ENCODE measurements at regions not wholly inside any gene's neighbourhood (a gene's known extent, or its start where the extent isn't known, plus 50 kb on each side); places are given as distances from the start of the nearest gene placed in this dataset.

- no peak overlapping the region for H2AK5ac ChIP-seq (ENCODE audit: low read length, severe bottlenecking)
- no peaks in the 10 kb centered on the region for H3K9me3 ChIP-seq (ENCODE audit: control insufficient read depth, low read length)
- no peak for DNase-seq
- H3K27ac ChIP-seq (ENCODE audit: low read length, poor library complexity, severe bottlenecking), result no peak overlapping the region
- no peak overlapping the region for H3K23ac ChIP-seq (ENCODE audit: low read length in 2 of 2)
- H3K79me1 ChIP-seq (replicated peaks; ENCODE audit: low read length, poor library complexity, severe bottlenecking), result no peaks in the 10 kb centered on the region
- H3K4ac ChIP-seq (ENCODE audit: low read depth in 1 of 2, low read length in 2 of 2), result no peak overlapping the region
- 72% methylated on average over 2 of the region's 2 CpGs for WGBS
- H3K18ac ChIP-seq (ENCODE audit: low read depth in 1 of 2, low read length in 2 of 2), result no peak overlapping the region
- no peak overlapping the region for H4K91ac ChIP-seq (ENCODE audit: low read length)
- H3K9ac ChIP-seq (ENCODE audit: low read length), result no peak overlapping the region
- no peaks in the 10 kb centered on the region for H3K4me1 ChIP-seq (ENCODE audit: control insufficient read depth, insufficient read depth, low read depth, low read length)
- no peak overlapping the region for H3K14ac ChIP-seq (ENCODE audit: low read length in 2 of 2)
- no peaks in the 10 kb centered on the region for H3K27me3 ChIP-seq (ENCODE audit: control insufficient read depth in 1 of 2, insufficient read depth in 1 of 2, low read length in 2 of 2)
- H4K8ac ChIP-seq (ENCODE audit: low read length), result no peak overlapping the region
- H2BK15ac ChIP-seq (ENCODE audit: low read depth, poor library complexity, severe bottlenecking), result no peak overlapping the region
- H2BK5ac ChIP-seq (ENCODE audit: low read depth, low read length, poor library complexity, severe bottlenecking), result no peak overlapping the region
- no peak overlapping the region for H2BK12ac ChIP-seq (ENCODE audit: low read length in 2 of 2)
- H2BK120ac ChIP-seq (ENCODE audit: low read depth, low read length), result no peak overlapping the region
- no peak overlapping the region for H3K4me2 ChIP-seq (ENCODE audit: low read length, poor library complexity, severe bottlenecking)
- H2AFZ ChIP-seq (ENCODE audit: low read depth, low read length), result no peak overlapping the region
- H3K36me3 ChIP-seq (ENCODE audit: control insufficient read depth in 1 of 2, insufficient read depth in 2 of 2, low read depth in 1 of 2, low read length in 2 of 2), result no peaks in the 10 kb centered on the region
- H3K4me3 ChIP-seq (ENCODE audit: insufficient read depth in 1 of 2, low read depth in 1 of 2, low read length in 2 of 2), result no peak overlapping the region
Measured at GRCh38 chr9:30970186-30970585, 1414.3 kb upstream of the ACO1 start.

- Histone ChIP-seq H3K9ac (ENCODE audit: low read length) (no peak overlapping the region), H3K4me2 (ENCODE audit: low read length, poor library complexity, severe bottlenecking) (no peak overlapping the region), H3K27ac (ENCODE audit: low read length, poor library complexity, severe bottlenecking) (no peak overlapping the region), H2AFZ (ENCODE audit: low read depth, low read length) (no peak overlapping the region), H3K4me3 (ENCODE audit: insufficient read depth in 1 of 2, low read depth in 1 of 2, low read length in 2 of 2) (no peak overlapping the region), H3K27me3 (ENCODE audit: control insufficient read depth in 1 of 2, insufficient read depth in 1 of 2, low read length in 2 of 2) (no peaks in the 10 kb centered on the region), H3K18ac (ENCODE audit: low read depth in 1 of 2, low read length in 2 of 2) (no peak overlapping the region), H3K4me1 (ENCODE audit: control insufficient read depth, insufficient read depth, low read depth, low read length) (no peaks in the 10 kb centered on the region), H2BK120ac (ENCODE audit: low read depth, low read length) (no peak overlapping the region), H3K79me1 (replicated peaks; ENCODE audit: low read length, poor library complexity, severe bottlenecking) (no peaks in the 10 kb centered on the region), H4K91ac (ENCODE audit: low read length) (no peak overlapping the region), H3K36me3 (ENCODE audit: control insufficient read depth in 1 of 2, insufficient read depth in 2 of 2, low read depth in 1 of 2, low read length in 2 of 2) (no peaks in the 10 kb centered on the region), H2BK12ac (ENCODE audit: low read length in 2 of 2) (no peak overlapping the region), H3K23ac (ENCODE audit: low read length in 2 of 2) (no peak overlapping the region), H2AK5ac (ENCODE audit: low read length, severe bottlenecking) (no peak overlapping the region), H3K4ac (ENCODE audit: low read depth in 1 of 2, low read length in 2 of 2) (no peak overlapping the region), H2BK5ac (ENCODE audit: low read depth, low read length, poor library complexity, severe bottlenecking) (no peak overlapping the region), H4K8ac (ENCODE audit: low read length) (no peak overlapping the region), H3K9me3 (ENCODE audit: control insufficient read depth, low read length) (no peaks in the 10 kb centered on the region), H3K14ac (ENCODE audit: low read length in 2 of 2) (no peak overlapping the region), H2BK15ac (ENCODE audit: low read depth, poor library complexity, severe bottlenecking) (no peak overlapping the region)
- WGBS, result no CpG with 5 or more reads among the region's 3 CpGs
- DNase-seq, result no peak
Measured at GRCh38 chr9:30970812-30971211, 1413.6 kb upstream of the ACO1 start.

DNA sequence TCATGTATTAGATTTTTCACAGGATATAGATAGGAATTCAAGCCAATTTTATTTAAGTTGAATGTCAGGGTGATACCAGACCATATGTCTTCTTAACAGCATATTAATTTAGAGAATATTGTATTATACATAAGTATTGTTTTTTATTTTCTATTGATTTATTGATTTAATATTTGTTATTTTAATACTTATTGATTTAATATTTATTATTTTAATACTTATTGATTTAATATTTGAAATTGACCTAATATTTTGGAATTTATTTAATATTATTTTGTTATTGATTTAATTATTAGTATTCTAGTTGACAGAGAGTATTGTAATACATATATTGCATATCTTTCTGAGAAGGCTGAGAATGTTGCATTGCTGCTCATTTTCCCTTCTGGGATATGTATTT is 1411.8 kb upstream of the ACO1 start:
- Histone ChIP-seq H3K36me3 (ENCODE audit: control insufficient read depth in 1 of 2, insufficient read depth in 2 of 2, low read depth in 1 of 2, low read length in 2 of 2) (no peaks in the 10 kb centered on the region), H3K4me2 (ENCODE audit: low read length, poor library complexity, severe bottlenecking) (no peak overlapping the region), H3K4ac (ENCODE audit: low read depth in 1 of 2, low read length in 2 of 2) (no peak overlapping the region), H3K27me3 (ENCODE audit: control insufficient read depth in 1 of 2, insufficient read depth in 1 of 2, low read length in 2 of 2) (no peaks in the 10 kb centered on the region), H2AFZ (ENCODE audit: low read depth, low read length) (no peak overlapping the region), H2BK5ac (ENCODE audit: low read depth, low read length, poor library complexity, severe bottlenecking) (no peak overlapping the region), H2BK120ac (ENCODE audit: low read depth, low read length) (no peak overlapping the region), H4K91ac (ENCODE audit: low read length) (no peak overlapping the region), H3K9ac (ENCODE audit: low read length) (no peak overlapping the region), H3K18ac (ENCODE audit: low read depth in 1 of 2, low read length in 2 of 2) (no peak overlapping the region), H3K27ac (ENCODE audit: low read length, poor library complexity, severe bottlenecking) (no peak overlapping the region), H3K9me3 (ENCODE audit: control insufficient read depth, low read length) (no peaks in the 10 kb centered on the region), H3K14ac (ENCODE audit: low read length in 2 of 2) (no peak overlapping the region), H3K79me1 (replicated peaks; ENCODE audit: low read length, poor library complexity, severe bottlenecking) (no peaks in the 10 kb centered on the region), H2BK12ac (ENCODE audit: low read length in 2 of 2) (no peak overlapping the region), H2AK5ac (ENCODE audit: low read length, severe bottlenecking) (no peak overlapping the region), H3K4me1 (ENCODE audit: control insufficient read depth, insufficient read depth, low read depth, low read length) (no peaks in the 10 kb centered on the region), H3K23ac (ENCODE audit: low read length in 2 of 2) (no peak overlapping the region), H3K4me3 (ENCODE audit: insufficient read depth in 1 of 2, low read depth in 1 of 2, low read length in 2 of 2) (no peak overlapping the region), H2BK15ac (ENCODE audit: low read depth, poor library complexity, severe bottlenecking) (no peak overlapping the region), H4K8ac (ENCODE audit: low read length) (no peak overlapping the region)
- no peak for DNase-seq

- WGBS, result 83% methylated on average over 1 of the region's 1 CpG
- Histone ChIP-seq H3K23ac (ENCODE audit: low read length in 2 of 2) (no peak overlapping the region), H2BK120ac (ENCODE audit: low read depth, low read length) (no peak overlapping the region), H3K4ac (ENCODE audit: low read depth in 1 of 2, low read length in 2 of 2) (no peak overlapping the region), H3K4me3 (ENCODE audit: insufficient read depth in 1 of 2, low read depth in 1 of 2, low read length in 2 of 2) (no peak overlapping the region), H3K9ac (ENCODE audit: low read length) (no peak overlapping the region), H2BK5ac (ENCODE audit: low read depth, low read length, poor library complexity, severe bottlenecking) (no peak overlapping the region), H2BK12ac (ENCODE audit: low read length in 2 of 2) (no peak overlapping the region), H3K9me3 (ENCODE audit: control insufficient read depth, low read length) (peaks cover 5% of the 10 kb centered on the region), H3K79me1 (replicated peaks; ENCODE audit: low read length, poor library complexity, severe bottlenecking) (no peaks in the 10 kb centered on the region), H2AK5ac (ENCODE audit: low read length, severe bottlenecking) (no peak overlapping the region), H3K27me3 (ENCODE audit: control insufficient read depth in 1 of 2, insufficient read depth in 1 of 2, low read length in 2 of 2) (no peaks in the 10 kb centered on the region), H4K8ac (ENCODE audit: low read length) (no peak overlapping the region), H2BK15ac (ENCODE audit: low read depth, poor library complexity, severe bottlenecking) (no peak overlapping the region), H2AFZ (ENCODE audit: low read depth, low read length) (no peak overlapping the region), H3K4me2 (ENCODE audit: low read length, poor library complexity, severe bottlenecking) (no peak overlapping the region), H3K36me3 (ENCODE audit: control insufficient read depth in 1 of 2, insufficient read depth in 2 of 2, low read depth in 1 of 2, low read length in 2 of 2) (no peaks in the 10 kb centered on the region), H3K27ac (ENCODE audit: low read length, poor library complexity, severe bottlenecking) (no peak overlapping the region), H3K4me1 (ENCODE audit: control insufficient read depth, insufficient read depth, low read depth, low read length) (no peaks in the 10 kb centered on the region), H4K91ac (ENCODE audit: low read length) (no peak overlapping the region), H3K14ac (ENCODE audit: low read length in 2 of 2) (no peak overlapping the region), H3K18ac (ENCODE audit: low read depth in 1 of 2, low read length in 2 of 2) (no peak overlapping the region)
- no peak for DNase-seq
Measured at GRCh38 chr9:30977965-30978364, 1406.5 kb upstream of the ACO1 start.
